ENCODE measurements at regions not wholly inside any gene's neighbourhood (a gene's known extent, or its start where the extent isn't known, plus 50 kb on each side); places are given as distances from the start of the nearest gene placed in this dataset.

GRCh38 chr16:52092126-52092525 lies 454.8 kb downstream of the TOX3 start:
- no peaks in the 10 kb centered on the region for H3K4me1 ChIP-seq
- H3K27ac ChIP-seq (replicated peaks) = no peak overlapping the region
- no peaks in the 10 kb centered on the region for H3K36me3 ChIP-seq
- H3K27me3 ChIP-seq (ENCODE audit: low read depth) = no peaks in the 10 kb centered on the region
- H3K9me3 ChIP-seq (replicated peaks) = no peaks in the 10 kb centered on the region
- no peak overlapping the region for H3K4me3 ChIP-seq
- intact Hi-C loops (cut with micrococcal nuclease) = no loop called here
- DNase-seq = no peak
- no peak for TF ChIP-seq CTCF (IDR thresholded peaks at IDR 0.05; ENCODE audit: borderline replicate concordance)

- H3K36me3 ChIP-seq = no peaks in the 10 kb centered on the region
- H3K27me3 ChIP-seq (ENCODE audit: low read depth) = no peaks in the 10 kb centered on the region
- intact Hi-C loops (cut with micrococcal nuclease) = no loop called here
- no peak for TF ChIP-seq CTCF (IDR thresholded peaks at IDR 0.05; ENCODE audit: borderline replicate concordance)
- H3K4me3 ChIP-seq = no peak overlapping the region
- DNase-seq = no peak
- no peak overlapping the region for H3K27ac ChIP-seq (replicated peaks)
- no peaks in the 10 kb centered on the region for H3K9me3 ChIP-seq (replicated peaks)
- H3K4me1 ChIP-seq = no peaks in the 10 kb centered on the region
These were observed 456.9 kb downstream of the TOX3 start for GRCh38 chr16:52090080-52090479.

- no peaks in the 10 kb centered on the region for H3K27me3 ChIP-seq (ENCODE audit: low read depth)
These were observed 457.5 kb downstream of the TOX3 start for GRCh38 chr16:52089476-52089875.

DNA sequence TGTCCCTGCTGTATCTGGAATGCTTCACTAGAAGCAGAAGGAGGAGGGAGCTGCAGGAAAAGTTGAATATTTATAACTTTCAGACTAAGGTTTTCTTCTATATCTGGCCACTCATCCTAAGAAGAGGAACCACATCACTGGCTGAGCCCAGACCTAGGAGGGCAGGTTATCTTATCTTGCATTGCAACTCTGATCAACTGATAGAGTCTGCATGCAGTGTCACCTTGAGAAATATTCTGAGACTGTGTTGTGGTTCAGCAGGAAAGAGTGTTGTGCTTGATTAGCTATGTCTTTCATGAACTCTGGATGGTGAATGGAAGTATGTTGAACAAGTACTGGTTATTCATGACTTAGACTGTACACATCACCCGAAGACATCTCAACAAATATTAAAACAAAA lies 460.0 kb downstream of the TOX3 start:
- Histone ChIP-seq H3K36me3 (no peaks in the 10 kb centered on the region), H3K27ac (replicated peaks) (no peak overlapping the region), H3K9me3 (replicated peaks) (no peaks in the 10 kb centered on the region), H3K27me3 (ENCODE audit: low read depth) (no peaks in the 10 kb centered on the region), H3K4me3 (no peak overlapping the region), H3K4me1 (no peaks in the 10 kb centered on the region)
- intact Hi-C loops (cut with micrococcal nuclease) = no loop called here
- TF ChIP-seq CTCF (IDR thresholded peaks at IDR 0.05; ENCODE audit: borderline replicate concordance) = no peak
- DNase-seq = no peak

More at GRCh38 chr16:52089476-52089875, 457.5 kb downstream of the TOX3 start:
- Histone ChIP-seq H3K9me3 (replicated peaks) (no peaks in the 10 kb centered on the region), H3K36me3 (no peaks in the 10 kb centered on the region), H3K4me1 (no peaks in the 10 kb centered on the region), H3K27ac (replicated peaks) (no peak overlapping the region), H3K4me3 (no peak overlapping the region)
- intact Hi-C loops (cut with micrococcal nuclease) = no loop called here
- no peak for TF ChIP-seq CTCF (IDR thresholded peaks at IDR 0.05; ENCODE audit: borderline replicate concordance)
- no peak for DNase-seq

DNA sequence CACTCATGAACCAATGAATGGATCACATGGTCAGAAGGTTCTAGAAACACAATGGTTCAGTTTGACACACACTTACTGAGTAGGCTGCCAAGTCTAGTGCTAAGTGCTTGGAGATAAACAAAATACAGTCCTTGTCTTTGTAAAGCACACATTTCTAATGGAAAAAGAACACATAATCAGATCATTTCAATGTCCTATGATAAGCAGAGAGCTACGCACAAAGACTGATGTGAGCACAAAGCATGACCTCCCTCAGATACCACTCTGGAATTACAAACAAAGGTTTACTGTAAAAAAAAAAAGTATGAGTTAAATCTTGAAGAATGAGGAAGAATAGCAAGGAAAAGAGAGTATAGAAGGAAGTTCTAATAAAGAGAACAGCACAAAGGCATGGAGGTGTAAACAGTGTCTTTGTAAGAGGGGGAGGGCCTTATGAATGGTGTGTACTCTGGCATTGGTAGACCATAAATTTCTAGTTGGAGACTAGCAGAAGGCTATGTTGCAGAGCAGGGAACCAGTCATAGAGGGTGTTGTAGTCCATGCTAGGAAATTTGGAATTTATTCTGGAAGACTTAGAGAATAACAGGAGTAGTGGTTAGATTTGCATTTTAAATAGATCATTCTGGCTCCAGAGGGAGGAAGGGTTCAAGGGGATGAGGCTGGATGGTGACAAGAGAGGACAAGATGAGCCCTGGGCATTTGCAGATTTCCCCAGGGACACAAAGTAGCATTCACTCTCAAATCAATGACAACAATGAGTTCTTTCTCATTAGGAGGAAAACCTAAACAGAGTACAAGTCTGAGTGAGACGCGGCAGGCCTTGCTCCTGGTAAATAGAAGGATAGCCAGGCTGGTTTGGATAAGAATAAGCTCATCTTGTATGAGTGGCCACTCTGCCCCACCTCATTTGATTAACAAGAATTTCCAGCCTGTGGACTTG lies 468.0 kb downstream of the TOX3 start:
- Histone ChIP-seq H3K27me3 (ENCODE audit: low read depth) (no peaks in the 10 kb centered on the region), H3K4me3 (no peak overlapping the region), H3K9me3 (replicated peaks) (no peaks in the 10 kb centered on the region), H3K36me3 (no peaks in the 10 kb centered on the region), H3K27ac (replicated peaks) (no peak overlapping the region), H3K4me1 (no peaks in the 10 kb centered on the region)
- no peak for DNase-seq
- TF ChIP-seq CTCF (IDR thresholded peaks at IDR 0.05; ENCODE audit: borderline replicate concordance) = no peak
- intact Hi-C loops (cut with micrococcal nuclease) = no loop called here

Data from left ventricle myocardium inferior (tissue), 1 donor.